Endodermal cell (in vitro differentiated cells): ENCODE measurements at regions not wholly inside any gene's neighbourhood (a gene's known extent, or its start where the extent isn't known, plus 50 kb on each side); places are given as distances from the start of the nearest gene placed in this dataset.

Source experiments
- DNase-seq: peaks from one replicate; pipeline ENCODE4 v3.0.0-alpha.2; 2017
- H3K27ac ChIP-seq: 2 replicates; pipeline ENCODE4 v1.5.1; 2013; ENCODE audit warnings: mild to moderate bottlenecking, low read depth, low read length, moderate library complexity
- H3K27me3 ChIP-seq: 2 replicates; pipeline ENCODE4 v1.6.1; 2013; ENCODE audit warnings: mild to moderate bottlenecking, low read length, moderate library complexity; ENCODE audit not compliant: insufficient read depth, control insufficient read depth, poor library complexity, severe bottlenecking
- H3K36me3 ChIP-seq: 2 replicates; pipeline ENCODE4 v1.7.0; 2013; ENCODE audit warnings: mild to moderate bottlenecking, low read length, moderate library complexity; ENCODE audit not compliant: control insufficient read depth, insufficient read depth
- H3K4me1 ChIP-seq: one replicate; pipeline ENCODE4 v1.7.0; 2013; ENCODE audit warnings: low read length; ENCODE audit not compliant: control insufficient read depth, insufficient read depth
- H3K4me3 ChIP-seq: 2 replicates; pipeline ENCODE4 v1.5.1; 2013; ENCODE audit warnings: mild to moderate bottlenecking, low read length, moderate library complexity
- H3K9ac ChIP-seq: 2 replicates; pipeline ENCODE4 v1.6.1; 2013; ENCODE audit warnings: mild to moderate bottlenecking, low read length, moderate library complexity; ENCODE audit not compliant: poor library complexity, severe bottlenecking; ENCODE audit errors: extremely low read depth
- H3K9me3 ChIP-seq: 2 replicates; pipeline ENCODE4 v1.6.1; 2013; ENCODE audit warnings: mild to moderate bottlenecking, low read length, moderate library complexity; ENCODE audit not compliant: control insufficient read depth
- H3K27ac Mint-ChIP-seq: 2 replicates; pipeline ENCODE4 v1.8.0; 2020; ENCODE audit warnings: mixed read lengths
- H3K27me3 Mint-ChIP-seq: 2 replicates; pipeline ENCODE4 v1.8.0; 2021; ENCODE audit warnings: mild to moderate bottlenecking, mixed read lengths; ENCODE audit not compliant: insufficient read depth
- H3K36me3 Mint-ChIP-seq: 2 replicates; pipeline ENCODE4 v1.8.0; 2020; ENCODE audit warnings: low read depth, mixed read lengths
- H3K4me1 Mint-ChIP-seq: 2 replicates; pipeline ENCODE4 v1.8.0; 2020; ENCODE audit warnings: mixed read lengths
- H3K4me3 Mint-ChIP-seq: 2 replicates; pipeline ENCODE4 v1.8.0; 2020; ENCODE audit warnings: mild to moderate bottlenecking, moderate library complexity, mixed read lengths
- H3K9me3 Mint-ChIP-seq: 2 replicates; pipeline ENCODE4 v1.8.0; 2020; ENCODE audit warnings: mild to moderate bottlenecking, mixed read lengths
- WGBS, 2 experiments: methylation state at CpG; one replicate each; pipeline versions ENCODE4 v1.1.5 to v1.1.7; 2013; ENCODE audit warnings: missing lambda C conversion rate in 2 of 2, mixed read lengths in 1 of 2; ENCODE audit not compliant: insufficient coverage in 1 of 2, insufficient read length in 1 of 2; 5-methylcytosine and 5-hydroxymethylcytosine counted together
- TF ChIP-seq, protein P1 (sequence below): fragments of 200-600 bp; sonication (generic); conservative IDR thresholded peaks from 2 replicates; pipeline ENCODE4 v1.5.0; 2021; ENCODE audit warnings: antibody characterized with exemption, mild to moderate bottlenecking

DNA sequence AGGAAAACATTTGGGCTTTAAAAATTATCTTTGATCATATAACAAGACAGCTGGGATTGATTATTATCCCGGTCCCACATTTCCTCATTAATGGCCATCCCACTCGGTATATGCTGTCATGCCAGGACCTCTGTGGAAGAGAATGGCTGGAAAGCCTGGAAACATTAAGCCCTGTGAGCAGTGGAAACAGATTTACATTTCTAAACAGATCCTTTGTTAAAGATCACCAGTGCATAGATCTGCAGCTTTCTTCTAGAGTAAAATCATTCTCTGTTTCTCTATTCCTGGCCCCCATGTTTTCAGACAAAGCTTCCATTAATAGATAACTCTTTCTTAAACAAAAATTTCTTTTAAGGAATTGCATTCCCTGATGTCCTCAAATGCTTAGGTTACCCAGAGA lies 152.2 kb downstream of the CAVIN4 start:
- no peak overlapping the region for H3K27ac Mint-ChIP-seq
- WGBS, 2 experiments = 77 to 83% methylated on average over 2 of the region's 2 CpGs

DNA sequence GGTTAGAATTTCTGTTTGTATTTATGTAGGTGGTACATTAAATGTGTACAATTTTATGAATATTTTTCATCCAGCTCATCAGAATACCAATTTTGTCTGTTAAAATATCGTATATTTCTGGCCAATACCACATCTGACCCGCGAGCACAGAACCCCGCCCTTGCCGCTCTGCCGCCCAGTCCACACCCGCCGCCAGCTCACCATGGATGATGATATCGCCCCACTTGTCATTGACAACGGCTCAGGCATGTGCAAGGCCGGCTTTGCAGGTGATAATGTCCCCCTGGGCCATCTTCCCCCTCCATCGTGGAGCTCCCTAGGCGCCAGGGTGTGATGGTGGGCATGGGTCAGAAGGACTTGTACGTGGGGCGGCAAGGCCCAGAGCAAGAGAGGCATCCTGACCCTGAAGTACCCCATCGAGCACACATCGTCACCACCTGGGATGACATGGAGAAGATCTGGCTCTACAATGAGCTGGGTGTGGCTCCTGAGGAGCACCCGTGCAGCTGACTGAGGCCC lies 153.2 kb downstream of the CAVIN4 start:
- 92 to 94% methylated on average over 12 to 18 of the region's 18 CpGs for WGBS, 2 experiments
- Mint-ChIP-seq H3K9me3 (peaks cover 9% of the 10 kb centered on the region), H3K27me3 (no peaks in the 10 kb centered on the region), H3K4me1 (no peaks in the 10 kb centered on the region), H3K4me3 (no peak overlapping the region), H3K27ac (no peak overlapping the region), H3K36me3 (peaks cover 3% of the 10 kb centered on the region)
- DNase-seq = no peak
- H3K9ac ChIP-seq = no peak overlapping the region
- H3K4me3 ChIP-seq = no peak overlapping the region
- no peaks in the 10 kb centered on the region for H3K36me3 ChIP-seq
- H3K4me1 ChIP-seq = no peaks in the 10 kb centered on the region
- TF ChIP-seq, protein P1, sequence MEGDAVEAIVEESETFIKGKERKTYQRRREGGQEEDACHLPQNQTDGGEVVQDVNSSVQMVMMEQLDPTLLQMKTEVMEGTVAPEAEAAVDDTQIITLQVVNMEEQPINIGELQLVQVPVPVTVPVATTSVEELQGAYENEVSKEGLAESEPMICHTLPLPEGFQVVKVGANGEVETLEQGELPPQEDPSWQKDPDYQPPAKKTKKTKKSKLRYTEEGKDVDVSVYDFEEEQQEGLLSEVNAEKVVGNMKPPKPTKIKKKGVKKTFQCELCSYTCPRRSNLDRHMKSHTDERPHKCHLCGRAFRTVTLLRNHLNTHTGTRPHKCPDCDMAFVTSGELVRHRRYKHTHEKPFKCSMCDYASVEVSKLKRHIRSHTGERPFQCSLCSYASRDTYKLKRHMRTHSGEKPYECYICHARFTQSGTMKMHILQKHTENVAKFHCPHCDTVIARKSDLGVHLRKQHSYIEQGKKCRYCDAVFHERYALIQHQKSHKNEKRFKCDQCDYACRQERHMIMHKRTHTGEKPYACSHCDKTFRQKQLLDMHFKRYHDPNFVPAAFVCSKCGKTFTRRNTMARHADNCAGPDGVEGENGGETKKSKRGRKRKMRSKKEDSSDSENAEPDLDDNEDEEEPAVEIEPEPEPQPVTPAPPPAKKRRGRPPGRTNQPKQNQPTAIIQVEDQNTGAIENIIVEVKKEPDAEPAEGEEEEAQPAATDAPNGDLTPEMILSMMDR = no peak
- no peaks in the 10 kb centered on the region for H3K9me3 ChIP-seq
- H3K27ac ChIP-seq = no peak overlapping the region
- no peaks in the 10 kb centered on the region for H3K27me3 ChIP-seq

More for the DNA sequence above, 152.2 kb downstream of the CAVIN4 start:
- no peaks in the 10 kb centered on the region for H3K4me1 ChIP-seq
- H3K27me3 ChIP-seq = no peaks in the 10 kb centered on the region
- Mint-ChIP-seq H3K27me3 (no peaks in the 10 kb centered on the region), H3K36me3 (peaks cover 3% of the 10 kb centered on the region), H3K9me3 (peaks cover 7% of the 10 kb centered on the region), H3K4me3 (no peak overlapping the region), H3K4me1 (no peaks in the 10 kb centered on the region)
- TF ChIP-seq, protein P1 = no peak
- H3K36me3 ChIP-seq = no peaks in the 10 kb centered on the region
- H3K9ac ChIP-seq = no peak overlapping the region
- no peaks in the 10 kb centered on the region for H3K9me3 ChIP-seq
- no peak overlapping the region for H3K4me3 ChIP-seq
- no peak for DNase-seq
- H3K27ac ChIP-seq = no peak overlapping the region

DNA sequence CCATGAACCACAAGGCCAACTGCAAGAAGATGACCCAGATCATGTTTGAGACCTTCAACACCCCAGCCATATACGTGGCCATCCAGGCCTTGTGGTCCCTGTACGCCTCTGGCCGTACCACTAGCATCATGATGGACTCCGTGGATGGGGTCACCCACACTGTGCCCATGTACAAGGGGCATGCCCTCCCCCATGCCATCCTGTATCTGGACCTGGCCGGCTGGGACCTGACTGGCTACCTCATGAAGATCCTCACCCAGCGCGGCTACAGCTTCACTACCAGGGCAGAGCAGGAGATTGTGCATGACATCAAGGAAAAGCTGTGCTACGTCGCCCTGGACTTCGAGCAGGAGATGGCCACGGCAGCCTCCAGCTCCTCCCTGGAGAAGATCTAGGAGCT lies 153.7 kb downstream of the CAVIN4 start:
- no peak overlapping the region for H3K4me3 Mint-ChIP-seq

More for the DNA sequence above, 153.7 kb downstream of the CAVIN4 start:
- H3K27me3 ChIP-seq = no peaks in the 10 kb centered on the region
- no peak overlapping the region for H3K27ac Mint-ChIP-seq
- H3K9ac ChIP-seq = no peak overlapping the region
- H3K9me3 Mint-ChIP-seq = peaks cover 9% of the 10 kb centered on the region
- 95 to 96% methylated on average over 8 to 11 of the region's 11 CpGs for WGBS, 2 experiments
- no peak overlapping the region for H3K27ac ChIP-seq
- TF ChIP-seq, protein P1 = no peak
- no peak for DNase-seq
- H3K9me3 ChIP-seq = no peaks in the 10 kb centered on the region
- no peaks in the 10 kb centered on the region for H3K36me3 ChIP-seq
- H3K4me1 Mint-ChIP-seq = no peaks in the 10 kb centered on the region
- no peaks in the 10 kb centered on the region for H3K27me3 Mint-ChIP-seq
- H3K4me3 ChIP-seq = no peak overlapping the region
- peaks cover 3% of the 10 kb centered on the region for H3K36me3 Mint-ChIP-seq
- H3K4me1 ChIP-seq = no peaks in the 10 kb centered on the region
